K562 (cell line): ENCODE measurements at regions not wholly inside any gene's neighbourhood (a gene's known extent, or its start where the extent isn't known, plus 50 kb on each side); places are given as distances from the start of the nearest gene placed in this dataset.

Experiments
- CREB3 ChIP-seq: fragments of 450-650 bp; conservative IDR thresholded peaks from 2 replicates; pipeline ENCODE4 v1.6.1; 2016; ENCODE audit warnings: missing genetic modification characterization, low read depth, mild to moderate bottlenecking, missing compliant biosample characterization, moderate library complexity
- DNMT1 ChIP-seq: fragments of 450-650 bp; IDR thresholded peaks from 2 replicates; pipeline ENCODE4 v1.6.1; 2016; ENCODE audit warnings: antibody characterized with exemption, mild to moderate bottlenecking
- E2F6 ChIP-seq, 2 experiments: IDR thresholded peaks; 2 replicates each; pipeline ENCODE4 v1.6.1; 2011; ENCODE audit warnings: borderline replicate concordance in 1 of 2, control low read depth in 1 of 2, low read depth in 1 of 2, low read length in 1 of 2, mild to moderate bottlenecking in 1 of 2, mixed read lengths in 1 of 2, moderate library complexity in 1 of 2; ENCODE audit not compliant: insufficient read depth in 1 of 2, insufficient read length in 1 of 2, poor library complexity in 1 of 2, severe bottlenecking in 1 of 2; ENCODE audit errors: extremely low read depth in 1 of 2
- EP400 ChIP-seq: fragments of 450-650 bp; IDR thresholded peaks from 2 replicates; pipeline ENCODE4 v1.6.1; 2017; ENCODE audit warnings: antibody characterized with exemption, mild to moderate bottlenecking, moderate library complexity
- HES1 ChIP-seq: fragments of 450-650 bp; IDR thresholded peaks from 2 replicates; pipeline ENCODE4 v1.6.1; 2016; ENCODE audit warnings: low read depth, mild to moderate bottlenecking, moderate library complexity
- HNRNPH1 ChIP-seq: fragments of 200-400 bp; formaldehyde crosslinking; optimal IDR thresholded peaks from 2 replicates; pipeline ENCODE3; 2017; ENCODE audit warnings: low read depth, mild to moderate bottlenecking, low read length, moderate library complexity
- HOMEZ ChIP-seq: fragments of 250-450 bp; sonication (Bioruptor Pico); IDR thresholded peaks from 2 replicates; pipeline ENCODE4 v1.4.0; 2020; ENCODE audit warnings: mild to moderate bottlenecking, moderate library complexity
- ILK ChIP-seq: fragments of 450-650 bp; IDR thresholded peaks from 2 replicates; pipeline ENCODE4 v1.6.1; 2016; ENCODE audit warnings: missing genetic modification characterization, low read depth, mild to moderate bottlenecking, missing compliant biosample characterization, moderate library complexity, borderline replicate concordance
- RFX1 ChIP-seq: fragments of 450-650 bp; IDR thresholded peaks from 2 replicates; pipeline ENCODE4 v1.6.1; 2016; ENCODE audit warnings: mild to moderate bottlenecking, moderate library complexity
- SIN3A ChIP-seq, 2 experiments: fragments of 150-350 bp in 1 of 2; IDR thresholded peaks; 2 replicates each; pipeline ENCODE4 v1.6.1; 2011 to 2016; ENCODE audit warnings: borderline replicate concordance in 2 of 2, low read depth in 2 of 2, low read length in 2 of 2, mild to moderate bottlenecking in 2 of 2, moderate library complexity in 2 of 2; ENCODE audit not compliant: control insufficient read depth in 1 of 2
- TEAD1 ChIP-seq, 2 experiments: fragments of 450-650 bp in 1 of 2; sonication (generic) in 1 of 2; formaldehyde crosslinking; IDR thresholded peaks; 2 replicates each; pipeline versions ENCODE4 v1.4.0 to v1.8.0; 2020 to 2022; ENCODE audit warnings: mild to moderate bottlenecking in 2 of 2, missing genetic modification reagents in 1 of 2
- THRB ChIP-seq: fragments of 450-650 bp; formaldehyde crosslinking; conservative IDR thresholded peaks from 2 replicates; pipeline ENCODE4 v1.4.0; 2022; ENCODE audit warnings: mild to moderate bottlenecking, missing genetic modification characterization
- ZBTB26 ChIP-seq: fragments of 450-650 bp; formaldehyde crosslinking; IDR thresholded peaks from 2 replicates; pipeline ENCODE4 v1.4.0; 2022; ENCODE audit warnings: missing genetic modification characterization
- ZBTB43 ChIP-seq: sonication (generic); formaldehyde crosslinking; IDR thresholded peaks from 2 replicates; pipeline ENCODE4 v1.8.0; 2023; ENCODE audit warnings: mild to moderate bottlenecking, missing genetic modification reagents
- ZNF134 ChIP-seq: fragments of 250-450 bp; sonication (Bioruptor Pico); conservative IDR thresholded peaks from 2 replicates; pipeline ENCODE4 v1.4.0; 2020
- ZNF224 ChIP-seq: sonication (generic); formaldehyde crosslinking; IDR thresholded peaks from 2 replicates; pipeline ENCODE4 v1.8.0; 2022; ENCODE audit warnings: mild to moderate bottlenecking, missing genetic modification reagents
- ZNF589 ChIP-seq: fragments of 200-800 bp; sonication (Bioruptor generic); IDR thresholded peaks from 2 replicates; pipeline ENCODE4 v1.6.1; 2016; ENCODE audit warnings: low read depth, missing genetic modification characterization, missing compliant biosample characterization

GRCh38 chr15:58331913-58332675 lies 99.7 kb upstream of the LIPC start (continued):
- TF ChIP-seq HES1 (peak; percentile 90), E2F6 (IDR thresholded peaks at IDR 0.05; ENCODE audit: borderline replicate concordance in 1 of 2, extremely low read depth in 1 of 2, insufficient read depth in 1 of 2, insufficient read length in 1 of 2, low read depth in 1 of 2, low read length in 1 of 2, poor library complexity in 1 of 2, severe bottlenecking in 1 of 2) (peak; percentile 74 to 87), DNMT1 (no peak), ILK (tag) (0 out of 2 replicates have a peak, but pooled peaks have one; percentile 25), TEAD1 (CRISPR knock-in tag; IDR thresholded peaks at IDR 0.05) (peak; percentile 37 to 62; a peak in 2 of 4 replicates), RFX1 (peak; percentile 97), HOMEZ (CRISPR knock-in tag) (no peak), THRB (CRISPR knock-in tag) (0 out of 2 replicates have a peak, but pooled peaks have one; percentile 16), EP400 (peak; percentile 90), ZBTB26 (CRISPR knock-in tag) (no peak; the same call in 1 of the 2 replicates), ZNF224 (no peak), ZNF134 (CRISPR knock-in tag) (peak; percentile 68), CREB3 (tag) (no peak), HNRNPH1 (no peak), ZBTB43 (CRISPR knock-in tag) (no peak), SIN3A (IDR thresholded peaks at IDR 0.05; ENCODE audit: borderline replicate concordance in 2 of 2, control insufficient read depth in 1 of 2, low read depth in 2 of 2, low read length in 2 of 2) (no peak; a peak in 1 of 4 replicates), ZNF589 (CRISPR knock-in tag) (peak; percentile 97)
